Naive B cell (primary cell): ENCODE measurements at regions not wholly inside any gene's neighbourhood (a gene's known extent, or its start where the extent isn't known, plus 50 kb on each side); places are given as distances from the start of the nearest gene placed in this dataset.
"Not testable (repeated sequence)": the region's sequence is repeated elsewhere in the genome, so short reads cannot be mapped to it uniquely, and the experiment has no call there.

Experiments
- ATAC-seq, 2 donors: fragments of 150-1000 bp; cut with Tn5 transposase; 2 replicates each; pipeline ENCODE4 v1.10.0; 2021; ENCODE audit warnings: low read depth in 2 of 2, mild to moderate bottlenecking in 2 of 2, moderate library complexity in 2 of 2
- DNase-seq: peaks from one replicate; pipeline ENCODE4 v3.0.0; 2022
- H3K27ac Mint-ChIP-seq, 6 donors: one replicate each; pipeline ENCODE4 v1.8.0; 2020 to 2022; ENCODE audit warnings: mild to moderate bottlenecking in 6 of 6, mixed read lengths in 6 of 6, moderate library complexity in 5 of 6, inconsistent platforms in 2 of 6
- H3K27me3 Mint-ChIP-seq, 3 donors: one replicate each; pipeline ENCODE4 v1.8.0; 2021 to 2022; ENCODE audit warnings: mixed read lengths in 3 of 3, mild to moderate bottlenecking in 1 of 3
- H3K36me3 Mint-ChIP-seq, 2 donors: one replicate each; pipeline ENCODE4 v1.8.0; 2020 to 2022; ENCODE audit warnings: mixed read lengths in 2 of 2, inconsistent platforms in 1 of 2, mild to moderate bottlenecking in 1 of 2
- H3K4me1 Mint-ChIP-seq, 3 donors: one replicate each; pipeline ENCODE4 v1.8.0; 2020 to 2022; ENCODE audit warnings: mixed read lengths in 3 of 3, inconsistent platforms in 1 of 3, mild to moderate bottlenecking in 1 of 3, moderate library complexity in 1 of 3
- H3K4me3 Mint-ChIP-seq, 8 donors: one replicate each; pipeline ENCODE4 v1.8.0; 2020 to 2022; ENCODE audit warnings: mild to moderate bottlenecking in 8 of 8, mixed read lengths in 8 of 8, moderate library complexity in 8 of 8, inconsistent platforms in 2 of 8
- H3K9me3 Mint-ChIP-seq, 7 donors: one replicate each; pipeline ENCODE4 v1.8.0; 2020 to 2022; ENCODE audit warnings: mixed read lengths in 7 of 7, mild to moderate bottlenecking in 5 of 7, inconsistent platforms in 2 of 7, moderate library complexity in 1 of 7

- no peak for ATAC-seq
- no peaks in the 10 kb centered on the region for H3K4me1 Mint-ChIP-seq
- no peak overlapping the region for H3K4me3 Mint-ChIP-seq
- H3K27me3 Mint-ChIP-seq, result no peaks in the 10 kb centered on the region
- no peak for DNase-seq
- H3K36me3 Mint-ChIP-seq, result no peaks in the 10 kb centered on the region
- H3K9me3 Mint-ChIP-seq, result peaks cover 0 to 2% (median 0%) of the 10 kb centered on the region in 7 donors
- H3K27ac Mint-ChIP-seq, result no peak overlapping the region
Measured at GRCh38 chr4:66750273-66750672, 795.0 kb downstream of the CENPC start.

GRCh38 chr4:66746918-66747317, 798.4 kb downstream of the CENPC start:
- H3K27me3 Mint-ChIP-seq, H3K27ac Mint-ChIP-seq, ATAC-seq, H3K36me3 Mint-ChIP-seq, H3K9me3 Mint-ChIP-seq, H3K4me1 Mint-ChIP-seq, DNase-seq, H3K4me3 Mint-ChIP-seq: not testable (repeated sequence)

GRCh38 chr4:66741081-66741480, 804.2 kb downstream of the CENPC start:
- no peaks in the 10 kb centered on the region for H3K36me3 Mint-ChIP-seq
- H3K27ac Mint-ChIP-seq, result no peak overlapping the region
- H3K27me3 Mint-ChIP-seq, result no peaks in the 10 kb centered on the region
- DNase-seq (no peak), ATAC-seq (no peak)
- peaks cover 0 to 4% (median 0%) of the 10 kb centered on the region in 7 donors for H3K9me3 Mint-ChIP-seq
- no peaks in the 10 kb centered on the region for H3K4me1 Mint-ChIP-seq
- no peak overlapping the region for H3K4me3 Mint-ChIP-seq

GRCh38 chr4:66736606-66737005, 808.7 kb downstream of the CENPC start:
- Mint-ChIP-seq H3K9me3 (peaks cover 0 to 5% (median 0%) of the 10 kb centered on the region in 7 donors), H3K4me1 (no peaks in the 10 kb centered on the region), H3K27me3 (no peaks in the 10 kb centered on the region), H3K36me3 (no peaks in the 10 kb centered on the region), H3K27ac (no peak overlapping the region), H3K4me3 (no peak overlapping the region)
- no peak for DNase-seq
- ATAC-seq, result no peak

GRCh38 chr4:66728280-66728679, 817.0 kb downstream of the CENPC start:
- Mint-ChIP-seq H3K27me3 (no peaks in the 10 kb centered on the region), H3K4me3 (no peak overlapping the region), H3K27ac (no peak overlapping the region), H3K9me3 (peaks cover 0 to 13% (median 1%) of the 10 kb centered on the region in 7 donors), H3K4me1 (no peaks in the 10 kb centered on the region), H3K36me3 (no peaks in the 10 kb centered on the region)
- DNase-seq (no peak), ATAC-seq (no peak)

- H3K9me3 Mint-ChIP-seq, result peaks cover 0 to 11% (median 6%) of the 10 kb centered on the region in 7 donors
- H3K4me1 Mint-ChIP-seq, ATAC-seq, H3K27me3 Mint-ChIP-seq, DNase-seq, H3K36me3 Mint-ChIP-seq, H3K27ac Mint-ChIP-seq, H3K4me3 Mint-ChIP-seq: not testable (repeated sequence)
Measured at GRCh38 chr4:66712301-66712921, 832.9 kb downstream of the CENPC start.

- ATAC-seq (no peak), DNase-seq (no peak)
- Mint-ChIP-seq H3K27me3 (no peaks in the 10 kb centered on the region), H3K36me3 (no peaks in the 10 kb centered on the region), H3K9me3 (peaks cover 0 to 6% (median 0%) of the 10 kb centered on the region in 7 donors), H3K4me3 (no peak overlapping the region), H3K4me1 (no peaks in the 10 kb centered on the region), H3K27ac (no peak overlapping the region)
Measured at GRCh38 chr4:66704243-66704642, 841.1 kb downstream of the CENPC start.

- no peak for DNase-seq
- H3K4me1 Mint-ChIP-seq, result no peaks in the 10 kb centered on the region
Measured at GRCh38 chr4:66694739-66695138, 850.6 kb downstream of the CENPC start.

GRCh38 chr4:66693694-66694093, 851.6 kb downstream of the CENPC start:
- Mint-ChIP-seq H3K4me3 (no peak overlapping the region), H3K4me1 (no peaks in the 10 kb centered on the region), H3K36me3 (no peaks in the 10 kb centered on the region), H3K9me3 (no peaks in the 10 kb centered on the region), H3K27me3 (no peaks in the 10 kb centered on the region), H3K27ac (no peak overlapping the region)
- DNase-seq (no peak), ATAC-seq (no peak)

More at GRCh38 chr4:66694739-66695138, 850.6 kb downstream of the CENPC start:
- no peaks in the 10 kb centered on the region for H3K36me3 Mint-ChIP-seq
- H3K27me3 Mint-ChIP-seq, result no peaks in the 10 kb centered on the region
- no peak for ATAC-seq
- H3K9me3 Mint-ChIP-seq, result no peaks in the 10 kb centered on the region
- H3K27ac Mint-ChIP-seq, result no peak overlapping the region
- H3K4me3 Mint-ChIP-seq, result no peak overlapping the region

GRCh38 chr4:66691101-66691500, 854.2 kb downstream of the CENPC start:
- DNase-seq, result no peak

GRCh38 chr4:66688674-66689073, 856.6 kb downstream of the CENPC start:
- Mint-ChIP-seq H3K27ac (no peak overlapping the region), H3K9me3 (no peaks in the 10 kb centered on the region), H3K36me3 (no peaks in the 10 kb centered on the region), H3K4me1 (no peaks in the 10 kb centered on the region), H3K4me3 (no peak overlapping the region), H3K27me3 (no peaks in the 10 kb centered on the region)
- ATAC-seq (no peak), DNase-seq (no peak)

More at GRCh38 chr4:66691101-66691500, 854.2 kb downstream of the CENPC start:
- Mint-ChIP-seq H3K4me3 (no peak overlapping the region), H3K36me3 (no peaks in the 10 kb centered on the region), H3K4me1 (no peaks in the 10 kb centered on the region), H3K27ac (no peak overlapping the region), H3K27me3 (no peaks in the 10 kb centered on the region), H3K9me3 (no peaks in the 10 kb centered on the region)
- ATAC-seq, result no peak

GRCh38 chr4:66687459-66687858, 857.8 kb downstream of the CENPC start:
- Mint-ChIP-seq H3K4me3 (no peak overlapping the region), H3K27ac (no peak overlapping the region), H3K9me3 (no peaks in the 10 kb centered on the region), H3K36me3 (no peaks in the 10 kb centered on the region), H3K4me1 (no peaks in the 10 kb centered on the region), H3K27me3 (no peaks in the 10 kb centered on the region)
- no peak for DNase-seq
- ATAC-seq, result no peak

GRCh38 chr4:66681962-66682361, 863.3 kb downstream of the CENPC start:
- Mint-ChIP-seq H3K27ac (no peak overlapping the region), H3K4me1 (no peaks in the 10 kb centered on the region), H3K9me3 (peaks cover 0 to 8% (median 0%) of the 10 kb centered on the region in 7 donors), H3K27me3 (no peaks in the 10 kb centered on the region), H3K4me3 (no peak overlapping the region), H3K36me3 (peaks cover 0 to 4% of the 10 kb centered on the region in 2 donors)
- DNase-seq, result no peak
- no peak for ATAC-seq

- no peak for DNase-seq
- no peak for ATAC-seq
- no peaks in the 10 kb centered on the region for H3K36me3 Mint-ChIP-seq
- H3K4me3 Mint-ChIP-seq, result no peak overlapping the region
- H3K27me3 Mint-ChIP-seq, result no peaks in the 10 kb centered on the region
- H3K4me1 Mint-ChIP-seq, result no peaks in the 10 kb centered on the region
- no peak overlapping the region for H3K27ac Mint-ChIP-seq
- peaks cover 0 to 3% (median 0%) of the 10 kb centered on the region in 7 donors for H3K9me3 Mint-ChIP-seq
Measured at GRCh38 chr4:66667249-66667648, 878.1 kb downstream of the CENPC start.

- no peak for DNase-seq
- no peak overlapping the region for H3K4me3 Mint-ChIP-seq
- H3K4me1 Mint-ChIP-seq, result no peaks in the 10 kb centered on the region
- peaks cover 0 to 2% (median 0%) of the 10 kb centered on the region in 7 donors for H3K9me3 Mint-ChIP-seq
- ATAC-seq, result no peak
- no peak overlapping the region for H3K27ac Mint-ChIP-seq
- H3K27me3 Mint-ChIP-seq, result no peaks in the 10 kb centered on the region
- H3K36me3 Mint-ChIP-seq, result no peaks in the 10 kb centered on the region
Measured at GRCh38 chr4:66662620-66663019, 882.7 kb downstream of the CENPC start.
